HG03521 (cell line): ENCODE measurements at regions not wholly inside any gene's neighbourhood (a gene's known extent, or its start where the extent isn't known, plus 50 kb on each side); places are given as distances from the start of the nearest gene placed in this dataset.
A peak's percentile ranks its signal among the peaks of the same experiment; 100 is the strongest.
"Not testable (repeated sequence)": the region's sequence is repeated elsewhere in the genome, so short reads cannot be mapped to it uniquely, and the experiment has no call there.

Source experiments
- ATAC-seq: cut with Tn5 transposase; IDR thresholded peaks from one replicate; pipeline ENCODE4 v1.9.1; 2021; ENCODE audit warnings: mild to moderate bottlenecking, moderate library complexity; ENCODE audit not compliant: unreplicated experiment

- ATAC-seq: no peak
These were observed 1237.8 kb upstream of the ZEB2 start for GRCh38 chr2:145757503-145758246.

- no peak for ATAC-seq
These were observed 1235.3 kb upstream of the ZEB2 start for GRCh38 chr2:145755019-145755837.

GRCh38 chr2:145753966-145754365 lies 1234.0 kb upstream of the ZEB2 start:
- ATAC-seq: no peak

GRCh38 chr2:145753041-145753608 lies 1233.2 kb upstream of the ZEB2 start:
- ATAC-seq: no peak

GRCh38 chr2:145752091-145752806 lies 1232.3 kb upstream of the ZEB2 start:
- ATAC-seq: peak; percentile 29

GRCh38 chr2:145751629-145752028 lies 1231.7 kb upstream of the ZEB2 start:
- peak; percentile 79 for ATAC-seq

GRCh38 chr2:145751155-145751554 lies 1231.2 kb upstream of the ZEB2 start:
- ATAC-seq: no peak

GRCh38 chr2:145750612-145751011 lies 1230.7 kb upstream of the ZEB2 start:
- ATAC-seq: no peak

- no peak for ATAC-seq
These were observed 1230.2 kb upstream of the ZEB2 start for GRCh38 chr2:145750144-145750543.

- no peak for ATAC-seq
These were observed 1229.6 kb upstream of the ZEB2 start for GRCh38 chr2:145749556-145749955.

- ATAC-seq: peak; percentile 47
These were observed 1229.0 kb upstream of the ZEB2 start for GRCh38 chr2:145748927-145749326.

GRCh38 chr2:145747715-145748114 lies 1227.8 kb upstream of the ZEB2 start:
- ATAC-seq: no peak

- ATAC-seq: not testable (repeated sequence)
These were observed 1225.4 kb upstream of the ZEB2 start for GRCh38 chr2:145745387-145745721.

- ATAC-seq: peak; percentile 72
These were observed 1224.8 kb upstream of the ZEB2 start for GRCh38 chr2:145744541-145745386.

- no peak for ATAC-seq
These were observed 1223.1 kb upstream of the ZEB2 start for GRCh38 chr2:145743011-145743410.

- ATAC-seq: no peak
These were observed 1221.7 kb upstream of the ZEB2 start for GRCh38 chr2:145741636-145742035.

GRCh38 chr2:145741181-145741580 lies 1221.3 kb upstream of the ZEB2 start:
- ATAC-seq: no peak

GRCh38 chr2:145740302-145740701 lies 1220.4 kb upstream of the ZEB2 start:
- no peak for ATAC-seq

GRCh38 chr2:145739681-145740080 lies 1219.8 kb upstream of the ZEB2 start:
- ATAC-seq: no peak

- ATAC-seq: no peak
These were observed 1217.0 kb upstream of the ZEB2 start for GRCh38 chr2:145736871-145737270.
